Smooth muscle cell (in vitro differentiated cells): ENCODE measurements at regions not wholly inside any gene's neighbourhood (a gene's known extent, or its start where the extent isn't known, plus 50 kb on each side); places are given as distances from the start of the nearest gene placed in this dataset.
"Not testable (repeated sequence)": the region's sequence is repeated elsewhere in the genome, so short reads cannot be mapped to it uniquely, and the experiment has no call there.

Experiments
- DNase-seq: peaks from one replicate; lab custom pipeline; 2025; ENCODE audit not compliant: unreplicated experiment; lab: John Stamatoyannopoulos, UW
- H2AFZ ChIP-seq: fragments of 200-600 bp; sonication (generic); 2 replicates; pipeline ENCODE4 v1.6.0; 2016; ENCODE audit warnings: antibody characterized with exemption, low read depth, mild to moderate bottlenecking
- H3F3A ChIP-seq: fragments of 200-600 bp; sonication (generic); 2 replicates; pipeline ENCODE4 v1.6.0; 2017; ENCODE audit warnings: antibody characterized with exemption, low read depth
- H3K27ac ChIP-seq: fragments of 200-600 bp; sonication (generic); 2 replicates; pipeline ENCODE4 v1.5.1; 2016; ENCODE audit warnings: low read depth, mild to moderate bottlenecking
- H3K27me3 ChIP-seq: fragments of 200-600 bp; sonication (generic); 2 replicates; pipeline ENCODE4 v1.6.1; 2016; ENCODE audit warnings: low read depth, mild to moderate bottlenecking
- H3K36me3 ChIP-seq: fragments of 200-600 bp; sonication (generic); 2 replicates; pipeline ENCODE4 v1.5.1; 2016; ENCODE audit warnings: low read depth
- H3K4me1 ChIP-seq: fragments of 200-600 bp; sonication (generic); 2 replicates; pipeline ENCODE4 v1.5.1; 2016; ENCODE audit warnings: low read depth
- H3K4me2 ChIP-seq: fragments of 200-600 bp; sonication (generic); 2 replicates; pipeline ENCODE4 v1.6.0; 2016; ENCODE audit warnings: mild to moderate bottlenecking
- H3K4me3 ChIP-seq: fragments of 200-600 bp; sonication (generic); 2 replicates; pipeline ENCODE4 v1.5.1; 2016; ENCODE audit warnings: mild to moderate bottlenecking
- H3K79me2 ChIP-seq: fragments of 200-600 bp; sonication (generic); 2 replicates; pipeline ENCODE4 v1.6.0; 2016; ENCODE audit warnings: low read depth, mild to moderate bottlenecking
- H3K9ac ChIP-seq: fragments of 200-600 bp; sonication (generic); 2 replicates; pipeline ENCODE4 v1.6.0; 2016; ENCODE audit warnings: low read depth
- H3K9me3 ChIP-seq: fragments of 200-600 bp; sonication (generic); replicated peaks from 2 replicates; pipeline ENCODE4 v1.5.1; 2016; ENCODE audit warnings: low read depth
- H4K20me1 ChIP-seq: fragments of 200-600 bp; sonication (generic); 2 replicates; pipeline ENCODE4 v1.6.0; 2016; ENCODE audit warnings: low read depth
- WGBS: methylation state at CpG from one replicate; pipeline ENCODE4 v1.1.7; 2016; ENCODE audit warnings: low lambda C conversion rate; 5-methylcytosine and 5-hydroxymethylcytosine counted together
- TF ChIP-seq, protein P1 (sequence below): fragments of 200-600 bp; sonication (generic); IDR thresholded peaks from 2 replicates; pipeline ENCODE4 v1.5.1; 2017; ENCODE audit warnings: borderline replicate concordance, mild to moderate bottlenecking, antibody characterized with exemption; ENCODE audit not compliant: insufficient read depth, poor library complexity, severe bottlenecking

- Histone ChIP-seq H3K27me3 (no peaks in the 10 kb centered on the region), H3K36me3 (no peaks in the 10 kb centered on the region), H3K4me1 (no peaks in the 10 kb centered on the region), H3K9ac (no peak overlapping the region), H3K4me2 (no peak overlapping the region), H3K9me3 (no peaks in the 10 kb centered on the region), H3K79me2 (no peaks in the 10 kb centered on the region), H3K27ac (no peak overlapping the region), H4K20me1 (no peaks in the 10 kb centered on the region), H2AFZ (no peak overlapping the region), H3K4me3 (no peak overlapping the region), H3F3A (no peaks in the 10 kb centered on the region)
- TF ChIP-seq, protein P1, sequence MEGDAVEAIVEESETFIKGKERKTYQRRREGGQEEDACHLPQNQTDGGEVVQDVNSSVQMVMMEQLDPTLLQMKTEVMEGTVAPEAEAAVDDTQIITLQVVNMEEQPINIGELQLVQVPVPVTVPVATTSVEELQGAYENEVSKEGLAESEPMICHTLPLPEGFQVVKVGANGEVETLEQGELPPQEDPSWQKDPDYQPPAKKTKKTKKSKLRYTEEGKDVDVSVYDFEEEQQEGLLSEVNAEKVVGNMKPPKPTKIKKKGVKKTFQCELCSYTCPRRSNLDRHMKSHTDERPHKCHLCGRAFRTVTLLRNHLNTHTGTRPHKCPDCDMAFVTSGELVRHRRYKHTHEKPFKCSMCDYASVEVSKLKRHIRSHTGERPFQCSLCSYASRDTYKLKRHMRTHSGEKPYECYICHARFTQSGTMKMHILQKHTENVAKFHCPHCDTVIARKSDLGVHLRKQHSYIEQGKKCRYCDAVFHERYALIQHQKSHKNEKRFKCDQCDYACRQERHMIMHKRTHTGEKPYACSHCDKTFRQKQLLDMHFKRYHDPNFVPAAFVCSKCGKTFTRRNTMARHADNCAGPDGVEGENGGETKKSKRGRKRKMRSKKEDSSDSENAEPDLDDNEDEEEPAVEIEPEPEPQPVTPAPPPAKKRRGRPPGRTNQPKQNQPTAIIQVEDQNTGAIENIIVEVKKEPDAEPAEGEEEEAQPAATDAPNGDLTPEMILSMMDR, result no peak
- DNase-seq, result no peak
These were observed 198.3 kb upstream of the FIGN start for GRCh38 chr2:163934131-163934530.

GRCh38 chr2:163919717-163920116 is 183.9 kb upstream of the FIGN start:
- Histone ChIP-seq H3K79me2 (no peaks in the 10 kb centered on the region), H3K27me3 (no peaks in the 10 kb centered on the region), H3K4me2 (no peak overlapping the region), H3K36me3 (no peaks in the 10 kb centered on the region), H3K4me1 (no peaks in the 10 kb centered on the region), H4K20me1 (no peaks in the 10 kb centered on the region), H3K9ac (no peak overlapping the region), H3K4me3 (no peak overlapping the region), H3K27ac (no peak overlapping the region), H2AFZ (no peak overlapping the region), H3F3A (no peaks in the 10 kb centered on the region), H3K9me3 (no peaks in the 10 kb centered on the region)
- 88% methylated on average over 5 of the region's 5 CpGs for WGBS
- DNase-seq, result no peak
- TF ChIP-seq, protein P1, result no peak

GRCh38 chr2:163914486-163914885 is 178.7 kb upstream of the FIGN start:
- H3K4me2 ChIP-seq, H3K79me2 ChIP-seq, H3K27me3 ChIP-seq, H4K20me1 ChIP-seq, DNase-seq, H3K9me3 ChIP-seq, H3K27ac ChIP-seq, H3K4me1 ChIP-seq, H3K9ac ChIP-seq, H3K36me3 ChIP-seq, H3F3A ChIP-seq, H2AFZ ChIP-seq, H3K4me3 ChIP-seq: not testable (repeated sequence)
- WGBS, result 96% methylated on average over 19 of the region's 19 CpGs

- not testable (repeated sequence) for H3K79me2 ChIP-seq, H3K36me3 ChIP-seq, H3K4me2 ChIP-seq, H3K9ac ChIP-seq, H3K27me3 ChIP-seq, H4K20me1 ChIP-seq, DNase-seq, H3F3A ChIP-seq, H3K9me3 ChIP-seq, H2AFZ ChIP-seq, H3K27ac ChIP-seq, H3K4me3 ChIP-seq, H3K4me1 ChIP-seq
- 98% methylated on average over 32 of the region's 32 CpGs for WGBS
These were observed 177.7 kb upstream of the FIGN start for GRCh38 chr2:163913532-163913944.

DNA sequence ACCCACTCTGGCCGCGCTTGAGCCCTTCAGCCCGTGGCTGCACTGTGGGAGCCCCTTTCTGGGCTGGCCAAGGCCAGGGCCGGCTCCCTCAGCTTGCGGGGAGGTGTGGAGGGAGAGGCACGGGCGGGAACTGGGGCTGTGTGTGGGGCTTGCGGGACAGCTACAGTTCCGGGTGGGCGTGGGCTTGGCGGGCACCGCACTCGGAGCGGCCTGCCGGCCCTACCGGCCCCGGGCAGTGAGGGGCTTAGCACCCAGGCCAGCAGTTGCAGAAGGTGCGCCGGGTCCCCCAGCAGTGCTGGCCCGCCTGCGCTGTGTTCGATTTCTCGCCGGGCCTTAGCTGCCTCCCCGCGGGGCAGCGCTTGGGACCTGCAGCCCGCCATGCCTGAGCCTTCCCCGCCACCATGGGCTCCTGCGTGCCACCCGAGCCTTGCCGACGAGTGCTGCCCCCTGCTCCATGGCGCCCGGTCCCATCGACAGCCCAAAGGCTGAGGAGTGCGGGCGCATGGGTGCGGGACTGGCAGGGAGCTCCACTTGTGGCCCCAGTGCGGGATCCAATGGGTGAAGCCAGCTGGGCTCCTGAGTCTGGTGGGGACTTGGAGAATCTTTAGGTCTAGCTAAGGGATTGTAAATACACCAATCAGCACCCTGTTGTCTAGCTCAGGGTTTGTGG is 173.7 kb upstream of the FIGN start:
- H3K4me2 ChIP-seq, result no peak overlapping the region
- H2AFZ ChIP-seq, result no peak overlapping the region
- H3K36me3 ChIP-seq, result no peaks in the 10 kb centered on the region
- H3K4me1 ChIP-seq, result no peaks in the 10 kb centered on the region
- 98% methylated on average over 27 of the region's 40 CpGs for WGBS
- no peaks in the 10 kb centered on the region for H3K27me3 ChIP-seq
- no peak overlapping the region for H3K27ac ChIP-seq
- H3K79me2 ChIP-seq, result no peaks in the 10 kb centered on the region
- no peak overlapping the region for H3K9ac ChIP-seq
- no peaks in the 10 kb centered on the region for H4K20me1 ChIP-seq
- no peaks in the 10 kb centered on the region for H3F3A ChIP-seq
- TF ChIP-seq, protein P1, result no peak
- H3K9me3 ChIP-seq, result no peaks in the 10 kb centered on the region
- DNase-seq, result no peak
- H3K4me3 ChIP-seq, result no peak overlapping the region
